OCI-LY7 (cell line): ENCODE measurements at regions not wholly inside any gene's neighbourhood (a gene's known extent, or its start where the extent isn't known, plus 50 kb on each side); places are given as distances from the start of the nearest gene placed in this dataset.

Experiments used
- BruUV-seq: library from RNA; stranded (reverse); fragments of 400-500 nt; replicated peaks from 2 replicates; lab custom pipeline; 2021; lab: Mats Ljungman, UMichigan
- CTCF ChIA-PET: fragments of 300-600 bp; sonication (Branson Sonifier 250); formaldehyde crosslinking; loops from one replicate; lab custom pipeline; 2022; ENCODE audit warnings: antibody characterized with exemption; ENCODE audit not compliant: unreplicated experiment; lab: Charles Lee
- POLR2A ChIA-PET: fragments of 300-600 bp; sonication (Branson Sonifier 250); formaldehyde crosslinking; loops from one replicate; lab custom pipeline; 2022; ENCODE audit warnings: antibody characterized with exemption; lab: Charles Lee
- DNase-seq: peaks from one replicate; pipeline ENCODE4 v3.0.0-alpha.2; 2015; ENCODE audit warnings: low spot score
- H2AFZ ChIP-seq: fragments of 200-600 bp; sonication (generic), shearing (Covaris generic); 2 replicates; pipeline ENCODE4 v1.6.1; 2014; ENCODE audit warnings: mild to moderate bottlenecking, antibody characterized with exemption, low read length, moderate library complexity
- H3K27ac ChIP-seq: fragments of 200-600 bp; sonication (generic); 2 replicates; pipeline ENCODE4 v1.5.1; 2014; ENCODE audit warnings: mixed run types, low read depth, mild to moderate bottlenecking, moderate library complexity, low read length, inconsistent platforms; ENCODE audit not compliant: poor library complexity, severe bottlenecking
- H3K36me3 ChIP-seq: fragments of 200-600 bp; sonication (generic); 2 replicates; pipeline ENCODE4 v1.6.1; 2014; ENCODE audit warnings: mild to moderate bottlenecking, antibody characterized with exemption, low read length, moderate library complexity, mixed read lengths; ENCODE audit not compliant: insufficient read depth
- H3K4me1 ChIP-seq: fragments of 200-600 bp; sonication (generic); 2 replicates; pipeline ENCODE4 v1.5.1; 2014; ENCODE audit warnings: mild to moderate bottlenecking, low read length; ENCODE audit not compliant: insufficient read depth, poor library complexity, severe bottlenecking
- H3K4me2 ChIP-seq: fragments of 200-600 bp; sonication (generic); 2 replicates; pipeline ENCODE4 v1.6.1; 2014; ENCODE audit warnings: mild to moderate bottlenecking, low read length
- H3K4me3 ChIP-seq: fragments of 200-600 bp; sonication (generic); 2 replicates; pipeline ENCODE4 v1.5.1; 2014; ENCODE audit warnings: mild to moderate bottlenecking, low read depth, low read length; ENCODE audit not compliant: poor library complexity, severe bottlenecking
- H3K79me2 ChIP-seq: fragments of 200-600 bp; sonication (generic); 2 replicates; pipeline ENCODE4 v1.6.1; 2016; ENCODE audit warnings: low read depth, mild to moderate bottlenecking, low read length, moderate library complexity, mixed read lengths; ENCODE audit not compliant: insufficient read depth
- H3K9me2 ChIP-seq: fragments of 200-600 bp; sonication (generic); 2 replicates; pipeline ENCODE4 v1.6.1; 2016; ENCODE audit warnings: mild to moderate bottlenecking, low read length, mixed read lengths; ENCODE audit not compliant: insufficient read depth
- H3K9me3 ChIP-seq: fragments of 200-600 bp; sonication (generic); 2 replicates; pipeline ENCODE4 v1.6.1; 2014; ENCODE audit warnings: mild to moderate bottlenecking, mixed run types, low read length, mixed read lengths
- H4K20me1 ChIP-seq: fragments of 200-600 bp; sonication (generic); 2 replicates; pipeline ENCODE4 v1.6.1; 2014; ENCODE audit warnings: mild to moderate bottlenecking, antibody characterized with exemption, low read length, moderate library complexity, mixed read lengths; ENCODE audit not compliant: insufficient read depth
- CTCF ChIP-seq: fragments of 200-600 bp; sonication (generic); conservative IDR thresholded peaks from 2 replicates; pipeline ENCODE4 v1.5.1; 2014; ENCODE audit warnings: mild to moderate bottlenecking, antibody characterized with exemption, low read length, moderate library complexity, mixed read lengths
- EZH2phosphoT487 ChIP-seq: fragments of 200-600 bp; sonication (generic); IDR thresholded peaks from 2 replicates; pipeline ENCODE4 v1.6.1; 2018; ENCODE audit warnings: low read depth, borderline replicate concordance, mild to moderate bottlenecking, mixed run types, antibody characterized with exemption, low read length, moderate library complexity, mixed read lengths
- intact Hi-C: fragments of 100-400 bp; cut with micrococcal nuclease; formaldehyde crosslinking; loops from one replicate; pipeline ENCODE4 v1.10.0; 2022; ENCODE audit not compliant: unreplicated experiment

GRCh38 chr1:4079815-4080214 lies 179.7 kb upstream of the C1orf174 start:
- Histone ChIP-seq H3K4me1 (peaks cover 8% of the 10 kb centered on the region), H3K9me2 (no peaks in the 10 kb centered on the region), H3K79me2 (no peaks in the 10 kb centered on the region), H3K36me3 (no peaks in the 10 kb centered on the region), H3K27ac (no peak overlapping the region), H3K9me3 (peaks cover 6% of the 10 kb centered on the region; the same call in 1 of the 2 replicates), H4K20me1 (no peaks in the 10 kb centered on the region), H3K4me2 (no peak overlapping the region), H2AFZ (no peak overlapping the region), H3K4me3 (no peak overlapping the region)
- CTCF ChIA-PET: no interaction called here
- intact Hi-C loops: no loop called here
- no peak for DNase-seq
- no TSS peak for BruUV-seq
- POLR2A ChIA-PET: no interaction called here
- TF ChIP-seq CTCF: no peak
- no peak for TF ChIP-seq EZH2phosphoT487

- Histone ChIP-seq H4K20me1 (no peaks in the 10 kb centered on the region), H3K9me2 (no peaks in the 10 kb centered on the region), H3K4me3 (no peak overlapping the region), H3K4me1 (no peaks in the 10 kb centered on the region), H3K27ac (no peak overlapping the region), H3K4me2 (no peak overlapping the region), H3K9me3 (peaks cover 6% of the 10 kb centered on the region; the same call in 1 of the 2 replicates), H3K36me3 (no peaks in the 10 kb centered on the region), H3K79me2 (no peaks in the 10 kb centered on the region), H2AFZ (no peak overlapping the region)
- BruUV-seq: no TSS peak
- no peak for DNase-seq
- ChIA-PET POLR2A (interaction anchor here (0.5 to 0.9 kb wide), 2 partner anchors 13 to 1289 kb away, joined by 3 read pairs; no protein-coding TSS in a partner anchor), CTCF (no interaction called here)
- intact Hi-C loops: no loop called here
- TF ChIP-seq EZH2phosphoT487: no peak
- TF ChIP-seq CTCF: no peak
Measured at GRCh38 chr1:4081806-4082711, 182.0 kb upstream of the C1orf174 start.
